Lung (tissue), 11 donors: ENCODE measurements at regions not wholly inside any gene's neighbourhood (a gene's known extent, or its start where the extent isn't known, plus 50 kb on each side); places are given as distances from the start of the nearest gene placed in this dataset.

Source experiments
- ATAC-seq: fragments of 200-7000 bp; cut with Tn5 transposase; one replicate; pipeline ENCODE4 v1.9.1; 2020; ENCODE audit warnings: moderate number of reproducible peaks; ENCODE audit not compliant: insufficient read depth, low FRiP score
- DNase-seq, 3 donors: peaks; one replicate each; pipeline ENCODE4 v3.0.0-alpha.2; 2013 to 2017
- H3K27ac ChIP-seq, 2 donors: one replicate each; pipeline ENCODE4 v1.5.1; 2013; ENCODE audit warnings: mild to moderate bottlenecking in 2 of 2, moderate library complexity in 2 of 2, control low read depth in 1 of 2, inconsistent platforms in 1 of 2, low read depth in 1 of 2, low read length in 1 of 2
- H3K27me3 ChIP-seq, 3 donors: one replicate each; pipeline ENCODE4 v1.5.1; 2013; ENCODE audit warnings: low read length in 2 of 3; ENCODE audit not compliant: control insufficient read depth in 3 of 3, insufficient read depth in 3 of 3
- H3K36me3 ChIP-seq, 4 donors: one replicate each; pipeline ENCODE4 v1.5.1; 2013; ENCODE audit warnings: low read length in 4 of 4, mild to moderate bottlenecking in 1 of 4, moderate library complexity in 1 of 4; ENCODE audit not compliant: control insufficient read depth in 4 of 4, insufficient read depth in 4 of 4
- H3K4me1 ChIP-seq, 5 donors: one replicate each; pipeline ENCODE4 v1.5.1; 2013; ENCODE audit warnings: low read length in 5 of 5, mild to moderate bottlenecking in 2 of 5, moderate library complexity in 1 of 5; ENCODE audit not compliant: control insufficient read depth in 5 of 5, insufficient read depth in 5 of 5
- H3K4me3 ChIP-seq: one replicate; pipeline ENCODE4 v1.5.1; 2013; ENCODE audit warnings: mild to moderate bottlenecking, control low read depth, moderate library complexity
- H3K9ac ChIP-seq, 2 donors: one replicate each; pipeline ENCODE4 v1.5.1; 2013; ENCODE audit warnings: low read length in 2 of 2, control low read depth in 1 of 2; ENCODE audit not compliant: insufficient read depth in 1 of 2
- H3K9me3 ChIP-seq, 4 donors: one replicate each; pipeline ENCODE4 v1.5.1; 2013; ENCODE audit warnings: low read length in 3 of 4, mild to moderate bottlenecking in 1 of 4, moderate library complexity in 1 of 4; ENCODE audit not compliant: control insufficient read depth in 4 of 4, insufficient read depth in 3 of 4
- WGBS, 2 donors: extraction: QIAGEN DNeasy Blood & Tissue Kit; methylation state at CpG; one replicate each; pipeline ENCODE4 v1.1.7; 2013; 5-methylcytosine and 5-hydroxymethylcytosine counted together
- TF ChIP-seq, protein P1 (sequence below): IDR thresholded peaks from 2 replicates; pipeline ENCODE4 v1.5.1; 2012; ENCODE audit warnings: mild to moderate bottlenecking; ENCODE audit errors: control extremely low read depth, extremely low read depth
- donor health status: control.
- donor health status: control.
- donor health status: Bipolar disorder and iron deficiency.
- donor health status: healthy.
- donor health status: DM: yes; HTN: yes; CAD: no.

DNA sequence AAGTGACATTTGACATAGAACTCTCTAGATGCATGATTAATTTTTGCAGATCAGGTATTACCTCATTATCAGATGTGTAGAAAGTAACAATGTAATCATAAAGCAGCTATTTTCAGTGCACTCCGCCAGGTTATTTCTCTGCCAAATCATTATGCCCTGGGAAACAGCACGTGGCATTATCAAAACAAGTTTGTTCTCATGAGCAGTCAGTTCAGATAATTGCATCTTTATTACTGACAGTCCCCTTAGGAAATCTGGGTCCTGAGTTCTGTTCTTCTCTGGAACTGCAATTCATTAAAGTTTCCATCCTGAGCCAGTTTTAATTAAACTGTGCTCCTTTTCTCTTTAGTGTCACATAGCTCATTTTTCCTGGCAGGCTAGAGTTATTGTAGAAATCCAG, 94.7 kb upstream of the KRR1 start:
- WGBS, 2 donors, result 73 to 81% methylated on average over 2 of the region's 2 CpGs
- Histone ChIP-seq H3K36me3 (no peaks in the 10 kb centered on the region), H3K9ac (no peak overlapping the region), H3K27ac (no peak overlapping the region), H3K9me3 (no peaks in the 10 kb centered on the region), H3K27me3 (no peaks in the 10 kb centered on the region), H3K4me3 (no peak overlapping the region), H3K4me1 (peaks cover 0 to 16% (median 0%) of the 10 kb centered on the region in 5 donors)
- TF ChIP-seq, protein P1, sequence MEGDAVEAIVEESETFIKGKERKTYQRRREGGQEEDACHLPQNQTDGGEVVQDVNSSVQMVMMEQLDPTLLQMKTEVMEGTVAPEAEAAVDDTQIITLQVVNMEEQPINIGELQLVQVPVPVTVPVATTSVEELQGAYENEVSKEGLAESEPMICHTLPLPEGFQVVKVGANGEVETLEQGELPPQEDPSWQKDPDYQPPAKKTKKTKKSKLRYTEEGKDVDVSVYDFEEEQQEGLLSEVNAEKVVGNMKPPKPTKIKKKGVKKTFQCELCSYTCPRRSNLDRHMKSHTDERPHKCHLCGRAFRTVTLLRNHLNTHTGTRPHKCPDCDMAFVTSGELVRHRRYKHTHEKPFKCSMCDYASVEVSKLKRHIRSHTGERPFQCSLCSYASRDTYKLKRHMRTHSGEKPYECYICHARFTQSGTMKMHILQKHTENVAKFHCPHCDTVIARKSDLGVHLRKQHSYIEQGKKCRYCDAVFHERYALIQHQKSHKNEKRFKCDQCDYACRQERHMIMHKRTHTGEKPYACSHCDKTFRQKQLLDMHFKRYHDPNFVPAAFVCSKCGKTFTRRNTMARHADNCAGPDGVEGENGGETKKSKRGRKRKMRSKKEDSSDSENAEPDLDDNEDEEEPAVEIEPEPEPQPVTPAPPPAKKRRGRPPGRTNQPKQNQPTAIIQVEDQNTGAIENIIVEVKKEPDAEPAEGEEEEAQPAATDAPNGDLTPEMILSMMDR, result no peak
- no peak for ATAC-seq
- DNase-seq, result peak in 2 of 3 donors; percentile 33 to 40

DNA sequence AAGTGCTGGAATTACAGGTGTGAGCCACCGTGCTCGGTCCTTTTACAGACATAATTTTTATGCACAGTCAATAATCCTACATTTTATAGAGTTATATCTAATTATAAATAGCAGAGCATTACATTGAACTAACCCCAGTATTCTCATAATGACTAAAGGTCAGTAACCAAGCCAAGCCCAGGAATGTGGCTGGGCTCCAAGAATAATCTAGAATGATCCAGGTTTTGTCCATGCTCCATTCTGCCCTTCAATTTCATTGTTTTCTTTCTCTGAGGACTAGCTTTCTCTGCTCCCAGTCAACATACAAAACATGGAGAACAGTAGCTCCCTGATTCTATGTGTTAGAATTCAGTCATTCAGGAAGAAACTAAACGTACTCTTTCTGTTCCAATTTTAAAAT, 92.1 kb upstream of the KRR1 start:
- Histone ChIP-seq H3K36me3 (no peaks in the 10 kb centered on the region), H3K27ac (no peak overlapping the region), H3K9ac (no peak overlapping the region), H3K4me1 (peaks cover 0 to 16% (median 0%) of the 10 kb centered on the region in 5 donors), H3K9me3 (no peaks in the 10 kb centered on the region), H3K27me3 (no peaks in the 10 kb centered on the region), H3K4me3 (no peak overlapping the region)
- WGBS, 2 donors, result 91 to 94% methylated on average over 3 of the region's 3 CpGs
- DNase-seq, result no peak
- TF ChIP-seq, protein P1, result no peak
- ATAC-seq, result no peak

DNA sequence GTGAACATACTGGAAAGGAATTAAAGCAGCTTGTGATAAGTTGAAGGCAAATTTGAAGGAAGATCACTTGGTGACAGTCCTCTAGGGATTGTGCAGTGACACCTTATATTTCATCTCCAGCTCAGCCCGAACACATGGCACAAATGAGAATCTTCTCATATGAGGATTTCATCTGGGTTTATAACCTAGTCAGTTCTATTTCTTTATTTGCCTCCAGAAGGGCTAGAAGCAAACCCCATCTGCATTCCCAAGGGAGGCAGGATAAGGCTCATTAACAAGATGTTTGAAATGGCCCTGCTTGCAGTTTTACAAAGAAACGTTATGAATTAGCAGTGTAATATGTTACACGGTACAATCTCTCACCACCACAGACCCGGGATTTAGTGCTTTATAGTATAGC, 90.7 kb upstream of the KRR1 start:
- H3K9me3 ChIP-seq, result no peaks in the 10 kb centered on the region
- no peak overlapping the region for H3K4me3 ChIP-seq
- TF ChIP-seq, protein P1, result no peak
- no peak for ATAC-seq
- H3K27ac ChIP-seq, result no peak overlapping the region
- H3K27me3 ChIP-seq, result no peaks in the 10 kb centered on the region
- WGBS, 2 donors, result 81 to 84% methylated on average over 4 of the region's 4 CpGs
- no peaks in the 10 kb centered on the region for H3K36me3 ChIP-seq
- DNase-seq, result no peak
- no peak overlapping the region for H3K9ac ChIP-seq
- H3K4me1 ChIP-seq, result peaks cover 0 to 16% (median 0%) of the 10 kb centered on the region in 5 donors

DNA sequence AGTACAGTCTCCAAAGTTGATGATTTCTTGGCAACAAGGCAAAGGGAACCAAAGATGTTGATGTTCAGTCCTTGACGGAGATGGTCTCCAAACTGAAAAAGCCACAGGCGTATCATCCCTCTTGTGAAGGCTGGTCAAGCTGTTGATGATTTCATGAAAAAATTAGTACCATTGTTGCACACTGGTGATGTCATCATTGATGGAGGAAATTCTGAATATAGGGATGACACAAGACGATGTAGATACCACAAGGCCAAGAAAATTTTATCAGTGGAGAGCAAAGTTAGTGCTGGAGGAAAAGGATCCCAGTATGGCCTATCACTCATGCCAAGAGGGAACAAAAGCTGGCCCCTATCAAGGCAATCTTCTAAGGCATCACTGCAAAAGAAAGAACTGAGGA, 88.7 kb upstream of the KRR1 start:
- ATAC-seq, result no peak
- Histone ChIP-seq H3K4me3 (no peak overlapping the region), H3K36me3 (no peaks in the 10 kb centered on the region), H3K9me3 (no peaks in the 10 kb centered on the region), H3K4me1 (peaks cover 0 to 6% (median 0%) of the 10 kb centered on the region in 5 donors), H3K27me3 (no peaks in the 10 kb centered on the region), H3K9ac (no peak overlapping the region), H3K27ac (no peak overlapping the region)
- no peak for DNase-seq
- TF ChIP-seq, protein P1, result no peak
- 95 to 98% methylated on average over 3 of the region's 3 CpGs for WGBS, 2 donors
